K562 (cell line): ENCODE measurements at regions not wholly inside any gene's neighbourhood (a gene's known extent, or its start where the extent isn't known, plus 50 kb on each side); places are given as distances from the start of the nearest gene placed in this dataset.

ENCODE experiments used
- ATAC-seq: fragments of 200-7000 bp; cut with Tn5 transposase; 3 replicates; pipeline ENCODE4 v1.9.1; 2020; ENCODE audit warnings: moderate library complexity
- BruUV-seq: library from RNA; stranded (reverse); fragments of 400-500 nt; replicated peaks from 2 replicates; lab custom pipeline; 2021; lab: Mats Ljungman, UMichigan
- CTCF ChIA-PET: fragments of 300-600 bp; formaldehyde crosslinking; extraction: SDS; loops from one replicate; lab custom pipeline; 2021; ENCODE audit warnings: low intra/inter-chr PET ratio; lab: Yijun Ruan, JAX
- POLR2A ChIA-PET: fragments of 300-600, 350-650 bp; sonication (Branson Sonifier 250); formaldehyde crosslinking; extraction: SDS; loops from one replicate; lab custom pipeline; 2021; ENCODE audit warnings: antibody characterized with exemption, inconsistent platforms; lab: Yijun Ruan, JAX
- DNase-seq, 4 experiments: peaks; one replicate each; pipeline versions ENCODE4 v3.0.0 to v3.0.0-alpha.2; 2011 to 2018; ENCODE audit warnings: low spot score in 3 of 4, mixed read lengths in 3 of 4; ENCODE audit errors: extremely low read depth in 1 of 4
- FAIRE-seq: peaks from 2 replicates; lab custom pipeline; 2011; peaks lifted over from hg19 to GRCh38; lab: Jason Lieb, UNC
- H2AFZ ChIP-seq: 2 replicates; pipeline ENCODE4 v1.6.0; 2011; ENCODE audit warnings: low read depth, low read length, control low read depth, inconsistent platforms
- H3K27ac ChIP-seq: fragments of 200-600 bp; 3 replicates; pipeline ENCODE4 v1.8.0; 2011; ENCODE audit warnings: low read depth, mild to moderate bottlenecking, control low read depth, inconsistent platforms, low read length, moderate library complexity, mixed read lengths; ENCODE audit errors: extremely low read depth
- H3K27me3 ChIP-seq, 2 experiments: fragments of 300-600 bp in 1 of 2; 2 replicates in 1 of 2; 3 replicates in 1 of 2; pipeline versions ENCODE4 v1.6.0 to v1.8.0; 2011; ENCODE audit warnings: inconsistent platforms in 2 of 2, low read length in 2 of 2, mild to moderate bottlenecking in 1 of 2, mixed read lengths in 1 of 2, moderate library complexity in 1 of 2; ENCODE audit not compliant: control insufficient read depth in 2 of 2, insufficient read depth in 2 of 2
- H3K36me3 ChIP-seq: fragments of 300-600 bp; 3 replicates; pipeline ENCODE4 v1.8.0; 2011; ENCODE audit warnings: mild to moderate bottlenecking, low read length, inconsistent platforms; ENCODE audit not compliant: control insufficient read depth, insufficient read depth
- H3K4me1 ChIP-seq, 2 experiments: fragments of 200-600 bp in 1 of 2; replicated peaks in 1 of 2; 2 replicates in 1 of 2; 3 replicates in 1 of 2; pipeline versions ENCODE4 v1.5.1 to v1.8.0; 2011; ENCODE audit warnings: inconsistent platforms in 2 of 2, low read length in 2 of 2, mild to moderate bottlenecking in 1 of 2, mixed read lengths in 1 of 2, moderate library complexity in 1 of 2; ENCODE audit not compliant: control insufficient read depth in 2 of 2, insufficient read depth in 2 of 2
- H3K4me2 ChIP-seq: 2 replicates; pipeline ENCODE4 v1.6.1; 2011; ENCODE audit warnings: low read length, control low read depth, inconsistent platforms, mixed read lengths; ENCODE audit not compliant: insufficient read depth
- H3K4me3 ChIP-seq: fragments of 200-600 bp; sonication (generic), shearing (Covaris generic); 2 replicates; pipeline ENCODE4 v1.5.1; 2016; ENCODE audit warnings: control low read depth, inconsistent platforms
- H3K79me2 ChIP-seq: fragments of 200-600 bp; 3 replicates; pipeline ENCODE4 v1.8.0; 2011; ENCODE audit warnings: low read length, inconsistent platforms; ENCODE audit not compliant: control insufficient read depth, insufficient read depth
- H3K9ac ChIP-seq, 2 experiments: 2 replicates each; pipeline versions ENCODE4 v1.6.0 to v1.6.1; 2011; ENCODE audit warnings: low read depth in 2 of 2, low read length in 2 of 2, control low read depth in 1 of 2, inconsistent platforms in 1 of 2, mild to moderate bottlenecking in 1 of 2, mixed read lengths in 1 of 2; ENCODE audit not compliant: insufficient read depth in 1 of 2
- H3K9me1 ChIP-seq: one replicate; pipeline ENCODE4 v1.6.0; 2011; ENCODE audit warnings: inconsistent platforms, mild to moderate bottlenecking, low read length, moderate library complexity; ENCODE audit not compliant: control insufficient read depth, insufficient read depth
- H3K9me3 ChIP-seq: replicated peaks from 2 replicates; pipeline ENCODE4 v1.5.1; 2011; ENCODE audit warnings: low read depth, low read length, inconsistent platforms; ENCODE audit not compliant: control insufficient read depth, insufficient read depth
- H4K20me1 ChIP-seq: replicated peaks from 2 replicates; pipeline ENCODE4 v1.6.1; 2011; ENCODE audit warnings: low read length, inconsistent platforms, mixed read lengths; ENCODE audit not compliant: control insufficient read depth, insufficient read depth
- CBFA2T2 ChIP-seq: fragments of 450-650 bp; conservative IDR thresholded peaks from 2 replicates; pipeline ENCODE4 v1.6.1; 2017; ENCODE audit warnings: mild to moderate bottlenecking
- HIVEP1 ChIP-seq: fragments of 250-450 bp; sonication (Bioruptor Pico); IDR thresholded peaks from 2 replicates; pipeline ENCODE4 v1.4.0; 2020; ENCODE audit warnings: mild to moderate bottlenecking
- JUND ChIP-seq, 2 experiments: IDR thresholded peaks; 2 replicates in 1 of 2; 3 replicates in 1 of 2; pipeline ENCODE4 v1.6.1; 2011; ENCODE audit warnings: borderline replicate concordance in 2 of 2, low read depth in 2 of 2, low read length in 2 of 2, improper control_type of control experiment in 1 of 2, missing biosample characterization in 1 of 2, missing genetic modification characterization in 1 of 2, missing genetic modification reagents in 1 of 2
- MBD2 ChIP-seq: sonication (generic); IDR thresholded peaks from 2 replicates; pipeline ENCODE4 v1.6.1; 2016; ENCODE audit warnings: low read depth, borderline replicate concordance
- PTBP1 ChIP-seq: fragments of 200-400 bp; formaldehyde crosslinking; IDR thresholded peaks from 2 replicates; pipeline ENCODE4 v1.6.1; 2017; ENCODE audit warnings: low read depth, low read length
- WGBS: fragments of 100-300 bp; shearing (Covaris generic); methylation state at CpG from one replicate; pipeline ENCODE4 v1.1.6; 2016; ENCODE audit warnings: low coverage, mixed read lengths; ENCODE audit not compliant: insufficient coverage; ENCODE audit errors: missing lambda C conversion rate; 5-methylcytosine and 5-hydroxymethylcytosine counted together
- in situ Hi-C: fragments of 300-500 bp; cut with MboI; formaldehyde crosslinking; loops from 4 replicates; pipeline ENCODE4 v1.15.0; 2018; ENCODE audit warnings: inconsistent platforms, mixed read lengths
- intact Hi-C: fragments of 100-400 bp; cut with micrococcal nuclease; formaldehyde crosslinking; loops from 2 replicates; pipeline ENCODE4 v1.14.2; 2022
- TF ChIP-seq, protein P1 (sequence below): sonication (generic); formaldehyde crosslinking; IDR thresholded peaks from 2 replicates; pipeline ENCODE4 v1.8.0; 2023; ENCODE audit warnings: mild to moderate bottlenecking, missing genetic modification reagents
- TF ChIP-seq, protein P2 (sequence below): conservative IDR thresholded peaks from 2 replicates; pipeline ENCODE4 v1.6.1; 2011; ENCODE audit warnings: low read depth, mild to moderate bottlenecking, low read length; ENCODE audit not compliant: control insufficient read depth
- TF ChIP-seq, protein P3 (sequence below), 2 experiments: IDR thresholded peaks; 2 replicates each; pipeline ENCODE4 v1.6.1; 2012; ENCODE audit warnings: improper control_type of control experiment in 2 of 2, low read depth in 2 of 2, low read length in 2 of 2, borderline replicate concordance in 1 of 2

DNA sequence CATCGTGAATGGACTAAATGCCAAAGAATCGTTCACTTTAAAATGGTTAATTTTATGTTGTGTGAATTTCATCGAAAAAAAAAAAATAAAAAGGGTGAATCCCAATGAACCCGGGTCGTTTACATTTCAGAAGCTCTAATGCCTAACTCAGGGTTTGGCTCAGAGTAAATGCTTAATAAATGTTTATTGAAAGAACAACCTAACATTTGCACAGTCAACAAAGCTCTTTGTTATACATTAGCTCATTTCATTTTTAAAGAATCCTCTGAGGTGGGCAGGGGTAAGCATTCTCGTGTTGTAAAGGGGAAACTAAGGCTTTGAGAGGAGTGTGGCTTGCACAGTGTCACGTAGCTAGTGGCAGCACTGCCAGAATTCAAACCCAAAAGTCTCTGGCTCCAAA, 109.5 kb downstream of the RPLP1 start:
- TF ChIP-seq, protein P1, sequence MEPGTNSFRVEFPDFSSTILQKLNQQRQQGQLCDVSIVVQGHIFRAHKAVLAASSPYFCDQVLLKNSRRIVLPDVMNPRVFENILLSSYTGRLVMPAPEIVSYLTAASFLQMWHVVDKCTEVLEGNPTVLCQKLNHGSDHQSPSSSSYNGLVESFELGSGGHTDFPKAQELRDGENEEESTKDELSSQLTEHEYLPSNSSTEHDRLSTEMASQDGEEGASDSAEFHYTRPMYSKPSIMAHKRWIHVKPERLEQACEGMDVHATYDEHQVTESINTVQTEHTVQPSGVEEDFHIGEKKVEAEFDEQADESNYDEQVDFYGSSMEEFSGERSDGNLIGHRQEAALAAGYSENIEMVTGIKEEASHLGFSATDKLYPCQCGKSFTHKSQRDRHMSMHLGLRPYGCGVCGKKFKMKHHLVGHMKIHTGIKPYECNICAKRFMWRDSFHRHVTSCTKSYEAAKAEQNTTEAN (CRISPR knock-in tag): no peak
- TF ChIP-seq, protein P2, sequence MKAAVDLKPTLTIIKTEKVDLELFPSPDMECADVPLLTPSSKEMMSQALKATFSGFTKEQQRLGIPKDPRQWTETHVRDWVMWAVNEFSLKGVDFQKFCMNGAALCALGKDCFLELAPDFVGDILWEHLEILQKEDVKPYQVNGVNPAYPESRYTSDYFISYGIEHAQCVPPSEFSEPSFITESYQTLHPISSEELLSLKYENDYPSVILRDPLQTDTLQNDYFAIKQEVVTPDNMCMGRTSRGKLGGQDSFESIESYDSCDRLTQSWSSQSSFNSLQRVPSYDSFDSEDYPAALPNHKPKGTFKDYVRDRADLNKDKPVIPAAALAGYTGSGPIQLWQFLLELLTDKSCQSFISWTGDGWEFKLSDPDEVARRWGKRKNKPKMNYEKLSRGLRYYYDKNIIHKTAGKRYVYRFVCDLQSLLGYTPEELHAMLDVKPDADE: no peak
- TF ChIP-seq, protein P3, sequence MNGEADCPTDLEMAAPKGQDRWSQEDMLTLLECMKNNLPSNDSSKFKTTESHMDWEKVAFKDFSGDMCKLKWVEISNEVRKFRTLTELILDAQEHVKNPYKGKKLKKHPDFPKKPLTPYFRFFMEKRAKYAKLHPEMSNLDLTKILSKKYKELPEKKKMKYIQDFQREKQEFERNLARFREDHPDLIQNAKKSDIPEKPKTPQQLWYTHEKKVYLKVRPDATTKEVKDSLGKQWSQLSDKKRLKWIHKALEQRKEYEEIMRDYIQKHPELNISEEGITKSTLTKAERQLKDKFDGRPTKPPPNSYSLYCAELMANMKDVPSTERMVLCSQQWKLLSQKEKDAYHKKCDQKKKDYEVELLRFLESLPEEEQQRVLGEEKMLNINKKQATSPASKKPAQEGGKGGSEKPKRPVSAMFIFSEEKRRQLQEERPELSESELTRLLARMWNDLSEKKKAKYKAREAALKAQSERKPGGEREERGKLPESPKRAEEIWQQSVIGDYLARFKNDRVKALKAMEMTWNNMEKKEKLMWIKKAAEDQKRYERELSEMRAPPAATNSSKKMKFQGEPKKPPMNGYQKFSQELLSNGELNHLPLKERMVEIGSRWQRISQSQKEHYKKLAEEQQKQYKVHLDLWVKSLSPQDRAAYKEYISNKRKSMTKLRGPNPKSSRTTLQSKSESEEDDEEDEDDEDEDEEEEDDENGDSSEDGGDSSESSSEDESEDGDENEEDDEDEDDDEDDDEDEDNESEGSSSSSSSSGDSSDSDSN (IDR thresholded peaks at IDR 0.05; ENCODE audit: borderline replicate concordance in 1 of 2, low read depth in 2 of 2, low read length in 2 of 2): no peak
- TF ChIP-seq JUND (IDR thresholded peaks at IDR 0.05; ENCODE audit: borderline replicate concordance, low read depth, low read length): no peak
- TF ChIP-seq JUND (tag; IDR thresholded peaks at IDR 0.05; ENCODE audit: borderline replicate concordance, low read depth, low read length): no peak
- TF ChIP-seq CBFA2T2: no peak
- TF ChIP-seq HIVEP1 (CRISPR knock-in tag): no peak
- TF ChIP-seq PTBP1: no peak
- no peak for TF ChIP-seq MBD2
- no peak overlapping the region for H3K27ac ChIP-seq
- intact Hi-C loops (no loop called here), in situ Hi-C loops (no loop called here)
- H3K4me3 ChIP-seq: no peak overlapping the region
- ATAC-seq (no peak), DNase-seq (no peak), FAIRE-seq (no peak)
- H3K9ac ChIP-seq: no peak overlapping the region
- POLR2A ChIA-PET: interaction anchor here (0.6 to 0.9 kb wide), 2 partner anchors 15 to 972 kb away, joined by 3 to 4 read pairs; no protein-coding TSS in a partner anchor
- H3K36me3 ChIP-seq: no peaks in the 10 kb centered on the region
- H3K4me2 ChIP-seq: no peak overlapping the region
- peaks cover 17 to 42% of the 10 kb centered on the region in 2 experiments; a peak in 4 of 5 replicates for H3K27me3 ChIP-seq
- BruUV-seq: no TSS peak
- no peaks in the 10 kb centered on the region for H3K9me1 ChIP-seq
- CTCF ChIA-PET: no interaction called here
- no peak overlapping the region for H2AFZ ChIP-seq
- H3K9me3 ChIP-seq: no peaks in the 10 kb centered on the region
- H4K20me1 ChIP-seq: no peaks in the 10 kb centered on the region; the same call in 1 of the 2 replicates
- H3K79me2 ChIP-seq: no peaks in the 10 kb centered on the region
- 0% methylated on average over 7 of the region's 7 CpGs for WGBS
- H3K4me1 ChIP-seq: no peaks in the 10 kb centered on the region
